GM10248 (cell line): ENCODE measurements at regions not wholly inside any gene's neighbourhood (a gene's known extent, or its start where the extent isn't known, plus 50 kb on each side); places are given as distances from the start of the nearest gene placed in this dataset.
A peak's percentile ranks its signal among the peaks of the same experiment; 100 is the strongest.

ENCODE experiments used
- CTCF ChIA-PET: fragments of 300-600 bp; sonication (Branson Sonifier 250); formaldehyde crosslinking; extraction: SDS; loops from one replicate; lab custom pipeline; 2021; ENCODE audit warnings: antibody characterized with exemption; lab: Yijun Ruan, JAX
- POLR2A ChIA-PET: fragments of 350-650 bp; sonication (Branson Sonifier 250); formaldehyde crosslinking; extraction: SDS; loops from one replicate; lab custom pipeline; 2020; ENCODE audit warnings: antibody characterized with exemption; lab: Yijun Ruan, JAX
- DNase-seq: peaks from one replicate; pipeline ENCODE4 v3.0.0; 2012; ENCODE audit errors: extremely low spot score
- TF ChIP-seq, protein P1 (sequence below): IDR thresholded peaks from 2 replicates; pipeline ENCODE4 v1.5.1; 2012; ENCODE audit warnings: mild to moderate bottlenecking, low read depth; ENCODE audit errors: extremely low read depth, missing control alignments, control extremely low read depth

DNA sequence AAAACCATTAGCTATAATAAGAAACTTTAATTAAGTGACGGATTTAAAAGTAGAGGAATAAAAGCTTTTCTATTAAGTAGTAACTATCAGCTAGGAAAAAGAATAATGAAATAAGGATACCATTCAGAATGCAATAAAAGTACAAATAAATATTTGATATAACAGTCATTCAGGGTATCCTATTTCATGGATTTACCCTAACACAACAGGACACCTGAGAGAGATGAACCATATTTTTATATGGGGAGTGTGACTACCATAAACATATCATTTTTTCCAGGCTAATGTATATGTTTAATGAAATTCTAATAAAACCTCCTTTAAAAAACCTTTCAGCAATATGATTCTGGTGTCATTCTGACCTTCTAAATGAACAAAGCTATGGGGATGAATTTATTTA lies 393.8 kb downstream of the SNAPC1 start:
- no peak for DNase-seq
- CTCF ChIA-PET, result interaction anchor here (1.5 to 1.6 kb wide), 2 partner anchors 14 to 30 kb away, joined by 5 to 6 read pairs; no protein-coding TSS in a partner anchor
- POLR2A ChIA-PET, result no interaction called here
- TF ChIP-seq, protein P1, sequence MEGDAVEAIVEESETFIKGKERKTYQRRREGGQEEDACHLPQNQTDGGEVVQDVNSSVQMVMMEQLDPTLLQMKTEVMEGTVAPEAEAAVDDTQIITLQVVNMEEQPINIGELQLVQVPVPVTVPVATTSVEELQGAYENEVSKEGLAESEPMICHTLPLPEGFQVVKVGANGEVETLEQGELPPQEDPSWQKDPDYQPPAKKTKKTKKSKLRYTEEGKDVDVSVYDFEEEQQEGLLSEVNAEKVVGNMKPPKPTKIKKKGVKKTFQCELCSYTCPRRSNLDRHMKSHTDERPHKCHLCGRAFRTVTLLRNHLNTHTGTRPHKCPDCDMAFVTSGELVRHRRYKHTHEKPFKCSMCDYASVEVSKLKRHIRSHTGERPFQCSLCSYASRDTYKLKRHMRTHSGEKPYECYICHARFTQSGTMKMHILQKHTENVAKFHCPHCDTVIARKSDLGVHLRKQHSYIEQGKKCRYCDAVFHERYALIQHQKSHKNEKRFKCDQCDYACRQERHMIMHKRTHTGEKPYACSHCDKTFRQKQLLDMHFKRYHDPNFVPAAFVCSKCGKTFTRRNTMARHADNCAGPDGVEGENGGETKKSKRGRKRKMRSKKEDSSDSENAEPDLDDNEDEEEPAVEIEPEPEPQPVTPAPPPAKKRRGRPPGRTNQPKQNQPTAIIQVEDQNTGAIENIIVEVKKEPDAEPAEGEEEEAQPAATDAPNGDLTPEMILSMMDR, result no peak

DNA sequence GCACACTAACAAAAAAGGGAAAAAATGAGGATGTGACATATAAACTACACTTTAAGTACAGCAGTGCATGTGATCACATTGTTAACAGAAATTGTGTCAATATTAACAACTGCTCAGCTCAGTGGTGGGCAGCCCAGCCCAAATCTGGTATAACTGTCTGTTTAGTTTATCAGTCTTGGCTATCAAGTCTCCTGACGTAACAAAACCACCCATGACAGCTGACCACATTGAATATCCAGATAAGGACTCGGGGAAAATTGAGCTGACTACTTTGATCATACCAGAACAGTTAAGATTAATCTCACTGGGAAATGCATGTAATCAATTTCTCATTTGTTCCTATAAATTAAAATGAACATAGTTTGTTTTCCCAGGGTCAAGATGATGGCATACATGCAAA lies 396.6 kb downstream of the SNAPC1 start:
- CTCF ChIA-PET, result no interaction called here
- TF ChIP-seq, protein P1, result no peak
- POLR2A ChIA-PET, result no interaction called here
- DNase-seq, result no peak

DNA sequence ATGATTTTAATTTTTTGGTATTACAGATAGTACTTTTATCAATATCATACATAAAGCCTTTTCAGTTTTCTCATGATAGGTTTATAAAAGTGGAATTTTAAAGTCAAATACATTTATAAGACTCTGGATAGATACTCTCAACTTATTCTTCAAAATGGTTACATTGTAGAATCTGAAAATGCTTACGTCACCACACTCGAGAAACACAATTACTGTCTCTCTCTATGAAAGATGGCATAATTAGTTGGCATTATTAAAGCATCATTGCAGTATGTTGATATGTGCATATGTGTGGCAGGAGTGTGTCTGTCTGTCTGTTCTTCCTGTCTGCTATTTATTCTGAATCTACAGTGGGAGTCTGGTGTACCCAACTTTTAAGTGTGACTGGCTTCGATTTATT lies 397.1 kb downstream of the SNAPC1 start:
- POLR2A ChIA-PET, result no interaction called here
- no peak for DNase-seq
- CTCF ChIA-PET, result interaction anchor here (4.3 kb wide), 1 partner anchor 1118 kb away, joined by 23 read pairs; no protein-coding TSS in a partner anchor
- TF ChIP-seq, protein P1, result no peak

DNA sequence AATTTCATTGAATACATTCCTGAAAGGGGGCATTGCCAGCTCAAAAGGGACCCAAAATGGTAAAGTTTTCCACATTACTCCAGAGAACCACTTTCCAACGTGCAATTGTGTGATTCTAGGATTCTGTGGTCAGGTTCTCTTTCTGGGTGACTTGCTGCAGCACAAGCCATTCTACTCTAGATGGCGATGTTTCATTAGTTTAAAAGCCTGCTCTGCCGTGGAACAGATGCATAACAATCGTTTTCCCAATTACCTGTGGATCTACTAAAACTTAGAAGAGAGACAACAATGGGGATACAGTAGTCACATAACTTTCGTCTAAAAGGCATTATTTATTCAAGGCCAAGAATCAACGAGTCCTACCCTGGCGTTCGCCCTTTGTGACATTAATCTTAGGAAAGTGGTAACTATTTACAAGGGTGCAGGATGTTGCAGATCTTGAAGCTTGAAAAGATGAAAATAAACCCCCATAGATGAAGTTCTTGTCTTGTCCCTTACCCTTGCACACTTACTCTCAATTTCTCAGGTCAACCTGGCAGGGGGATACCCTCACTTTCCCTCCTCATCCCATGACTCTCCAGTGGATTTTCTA lies 400.9 kb downstream of the SNAPC1 start:
- CTCF ChIA-PET, result interaction anchor here (1.0 to 4.3 kb wide), 6 partner anchors 8 to 1115 kb away, joined by 3 to 23 read pairs (median 4); no protein-coding TSS in a partner anchor
- TF ChIP-seq, protein P1, result peak; percentile 67
- DNase-seq, result peak; percentile 39
- POLR2A ChIA-PET, result no interaction called here

DNA sequence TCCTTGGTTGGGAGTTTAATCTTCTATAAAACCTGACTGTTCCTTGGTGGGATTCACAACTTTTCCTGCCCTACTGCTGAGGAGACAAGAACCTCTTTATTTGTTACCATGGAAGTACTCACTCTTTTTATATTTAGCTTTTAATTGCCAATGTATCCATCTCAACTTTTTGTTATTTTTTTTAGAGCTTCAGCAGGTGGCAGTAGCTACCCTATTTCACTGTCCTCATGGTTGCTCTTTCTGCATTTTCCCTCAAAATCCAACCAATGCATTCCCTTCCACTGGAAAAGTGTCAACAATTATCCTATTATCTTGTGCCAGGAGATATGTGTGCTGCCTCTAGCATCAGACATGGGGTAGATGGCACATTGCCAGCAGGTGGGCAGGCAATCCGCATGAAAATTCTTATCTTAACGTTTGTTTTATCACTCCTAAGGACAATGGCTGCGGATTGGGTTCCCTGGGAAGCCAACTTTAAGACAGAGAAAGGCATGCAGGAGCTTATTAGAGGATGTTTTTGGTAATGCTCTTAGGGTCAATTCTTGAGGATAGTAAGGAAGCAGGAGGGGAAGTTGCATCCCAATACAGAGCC lies 406.4 kb downstream of the SNAPC1 start:
- TF ChIP-seq, protein P1, result no peak
- ChIA-PET CTCF (interaction anchor here (1.3 kb wide), 1 partner anchor 8 kb away, joined by 4 read pairs; no protein-coding TSS in a partner anchor), POLR2A (no interaction called here)
- DNase-seq, result no peak

DNA sequence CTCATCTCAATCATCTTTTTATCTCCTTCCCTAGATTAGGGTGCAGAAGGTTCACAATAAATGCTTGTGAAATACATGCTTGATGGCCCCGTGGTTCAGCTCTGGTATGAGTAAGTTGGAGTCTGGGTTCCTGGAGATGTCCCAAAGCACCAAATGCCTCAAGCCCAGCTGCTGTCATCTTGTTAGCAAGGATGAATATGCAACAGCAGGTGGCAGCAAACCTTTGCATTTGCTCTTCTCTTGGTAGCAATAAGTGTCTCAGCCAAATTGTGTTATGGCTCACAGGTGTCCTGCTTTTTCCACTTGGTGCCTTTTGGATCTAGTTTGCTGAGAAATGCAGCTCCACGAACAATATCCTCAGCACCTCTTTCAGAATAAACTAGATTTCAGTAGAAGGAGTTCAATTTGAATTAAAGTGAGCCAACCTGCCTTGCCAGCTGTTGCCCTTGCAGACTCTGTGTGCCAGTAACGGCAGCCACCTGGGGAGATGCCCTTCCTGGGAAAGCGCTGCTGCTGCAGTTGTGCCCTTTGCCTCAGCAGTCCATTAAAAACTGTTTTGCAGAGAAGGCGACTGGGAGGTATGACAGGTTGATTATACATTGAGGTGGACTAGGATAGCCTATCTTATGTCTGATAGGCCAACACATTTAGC lies 417.3 kb downstream of the SNAPC1 start:
- peak; percentile 31 for DNase-seq
- TF ChIP-seq, protein P1, result peak; percentile 71
- CTCF ChIA-PET, result interaction anchor here (0.8 to 2.8 kb wide), 9 partner anchors 9 to 1101 kb away, joined by 3 to 23 read pairs (median 4); no protein-coding TSS in a partner anchor
- POLR2A ChIA-PET, result no interaction called here
